Kidney (tissue), 10 donors: ENCODE measurements at regions not wholly inside any gene's neighbourhood (a gene's known extent, or its start where the extent isn't known, plus 50 kb on each side); places are given as distances from the start of the nearest gene placed in this dataset.
"Not testable (repeated sequence)": the region's sequence is repeated elsewhere in the genome, so short reads cannot be mapped to it uniquely, and the experiment has no call there.

ENCODE experiments used
- DNase-seq, 5 donors: peaks; one replicate each; pipeline ENCODE4 v3.0.0-alpha.2; 2013 to 2020
- FAIRE-seq: peaks from 2 replicates; lab custom pipeline; 2012; peaks lifted over from hg19 to GRCh38; lab: Jason Lieb, UNC
- H3K27ac ChIP-seq, 2 donors: one replicate each; pipeline ENCODE4 v1.7.0; 2013; ENCODE audit warnings: low read depth in 2 of 2, low read length in 2 of 2, inconsistent platforms in 1 of 2
- H3K27me3 ChIP-seq: one replicate; pipeline ENCODE4 v1.7.1; 2013; ENCODE audit warnings: low read length, inconsistent platforms; ENCODE audit not compliant: control insufficient read depth, insufficient read depth
- H3K36me3 ChIP-seq, 3 donors: one replicate each; pipeline versions ENCODE4 v1.7.0 to v1.7.1; 2013; ENCODE audit warnings: low read length in 3 of 3, control low read depth in 1 of 3, inconsistent platforms in 1 of 3; ENCODE audit not compliant: insufficient read depth in 3 of 3, control insufficient read depth in 2 of 3
- H3K4me1 ChIP-seq, 3 donors: one replicate each; pipeline versions ENCODE4 v1.7.0 to v1.7.1; 2013; ENCODE audit warnings: low read length in 3 of 3, inconsistent platforms in 1 of 3, low read depth in 1 of 3; ENCODE audit not compliant: control insufficient read depth in 2 of 3, insufficient read depth in 2 of 3
- H3K4me3 ChIP-seq, 3 donors: one replicate each; pipeline versions ENCODE4 v1.7.0 to v1.8.1; 2013; ENCODE audit warnings: low read length in 3 of 3, control low read depth in 1 of 3, inconsistent platforms in 1 of 3
- H3K9ac ChIP-seq, 3 donors: one replicate each; pipeline versions ENCODE4 v1.7.0 to v1.7.1; 2013; ENCODE audit warnings: low read length in 3 of 3, control low read depth in 1 of 3, inconsistent platforms in 1 of 3
- H3K9me3 ChIP-seq, 3 donors: one replicate each; pipeline versions ENCODE4 v1.7.0 to v1.7.1; 2013; ENCODE audit warnings: low read length in 3 of 3, control low read depth in 1 of 3, inconsistent platforms in 1 of 3; ENCODE audit not compliant: control insufficient read depth in 2 of 3, insufficient read depth in 1 of 3
- intact Hi-C: fragments of 100-400 bp; cut with DNase I; formaldehyde crosslinking; loops from one replicate; pipeline ENCODE4 v1.11.1; 2022
- donor health status: control.
- donor health status: control.
- donor health status: DM: yes; HTN: yes; CAD: no.
- donor health status: Normal renal cell carcinoma (clear cell type).

- H3K27ac ChIP-seq, FAIRE-seq, H3K9me3 ChIP-seq, H3K9ac ChIP-seq, H3K4me1 ChIP-seq, DNase-seq, H3K4me3 ChIP-seq, H3K27me3 ChIP-seq, intact Hi-C loops, H3K36me3 ChIP-seq: not testable (repeated sequence)
These were observed 175.9 kb downstream of the OTOP1 start for GRCh38 chr4:4050781-4051180.

- FAIRE-seq, H3K36me3 ChIP-seq, H3K9me3 ChIP-seq, H3K27ac ChIP-seq, H3K4me1 ChIP-seq, H3K9ac ChIP-seq, H3K27me3 ChIP-seq, intact Hi-C loops, H3K4me3 ChIP-seq, DNase-seq: not testable (repeated sequence)
These were observed 173.8 kb downstream of the OTOP1 start for GRCh38 chr4:4052933-4053332.

GRCh38 chr4:4057226-4057625 is 169.5 kb downstream of the OTOP1 start:
- DNase-seq, H3K36me3 ChIP-seq, H3K27me3 ChIP-seq, H3K9ac ChIP-seq, H3K4me3 ChIP-seq, intact Hi-C loops, H3K9me3 ChIP-seq, H3K27ac ChIP-seq, FAIRE-seq, H3K4me1 ChIP-seq: not testable (repeated sequence)

- H3K27me3 ChIP-seq, H3K36me3 ChIP-seq, DNase-seq, H3K4me1 ChIP-seq, H3K27ac ChIP-seq, H3K9ac ChIP-seq, intact Hi-C loops, H3K4me3 ChIP-seq, H3K9me3 ChIP-seq, FAIRE-seq: not testable (repeated sequence)
These were observed 142.6 kb downstream of the OTOP1 start for GRCh38 chr4:4084171-4084570.

- H3K27ac ChIP-seq, H3K4me3 ChIP-seq, H3K4me1 ChIP-seq, FAIRE-seq, H3K27me3 ChIP-seq, H3K9ac ChIP-seq, H3K9me3 ChIP-seq, intact Hi-C loops, H3K36me3 ChIP-seq: not testable (repeated sequence)
- DNase-seq: peak in 3 of 5 donors; percentile 12 to 21 (median 17)
These were observed 136.9 kb downstream of the OTOP1 start for GRCh38 chr4:4089716-4090419.

- FAIRE-seq, H3K4me1 ChIP-seq, intact Hi-C loops, H3K4me3 ChIP-seq, H3K36me3 ChIP-seq, H3K27ac ChIP-seq, DNase-seq, H3K9me3 ChIP-seq, H3K9ac ChIP-seq, H3K27me3 ChIP-seq: not testable (repeated sequence)
These were observed 136.0 kb downstream of the OTOP1 start for GRCh38 chr4:4090720-4091119.

GRCh38 chr4:4092159-4092558 is 134.6 kb downstream of the OTOP1 start:
- H3K27me3 ChIP-seq, DNase-seq, H3K4me3 ChIP-seq, H3K36me3 ChIP-seq, H3K9me3 ChIP-seq, H3K4me1 ChIP-seq, FAIRE-seq, H3K27ac ChIP-seq, intact Hi-C loops, H3K9ac ChIP-seq: not testable (repeated sequence)

- FAIRE-seq, H3K27ac ChIP-seq, H3K4me1 ChIP-seq, H3K27me3 ChIP-seq, H3K4me3 ChIP-seq, H3K36me3 ChIP-seq, intact Hi-C loops, H3K9ac ChIP-seq, H3K9me3 ChIP-seq, DNase-seq: not testable (repeated sequence)
These were observed 127.1 kb downstream of the OTOP1 start for GRCh38 chr4:4099610-4100009.
